IMR-90 (cell line): ENCODE measurements at regions not wholly inside any gene's neighbourhood (a gene's known extent, or its start where the extent isn't known, plus 50 kb on each side); places are given as distances from the start of the nearest gene placed in this dataset.

Experiments
- ATAC-seq: fragments of 200-7000 bp; cut with Tn5 transposase; 2 replicates; pipeline ENCODE4 v1.9.1; 2020; ENCODE audit warnings: low read depth, mild to moderate bottlenecking, moderate library complexity
- BruUV-seq: library from RNA; stranded (reverse); fragments of 400-500 nt; replicated peaks from 2 replicates; lab custom pipeline; 2021; lab: Mats Ljungman, UMichigan
- CTCF ChIA-PET: fragments of 300-600 bp; formaldehyde crosslinking; extraction: SDS; loops from one replicate; lab custom pipeline; 2021; ENCODE audit warnings: antibody characterized with exemption; lab: Yijun Ruan, JAX
- POLR2A ChIA-PET: fragments of 300-600 bp; sonication (Branson Sonifier 250); formaldehyde crosslinking; loops from one replicate; lab custom pipeline; 2022; ENCODE audit warnings: antibody characterized with exemption; ENCODE audit not compliant: unreplicated experiment; lab: Charles Lee
- DNase-seq: peaks from one replicate; pipeline ENCODE4 v3.0.0; 2013
- H2AFZ ChIP-seq: replicated peaks from 2 replicates; pipeline ENCODE3; 2013; ENCODE audit warnings: low read length, mild to moderate bottlenecking; ENCODE audit not compliant: poor library complexity
- H2AK5ac ChIP-seq: 2 replicates; pipeline ENCODE4 v1.6.1; 2013; ENCODE audit warnings: low read depth, low read length, inconsistent platforms
- H2AK9ac ChIP-seq: replicated peaks from 2 replicates; pipeline ENCODE3; 2013; ENCODE audit warnings: mild to moderate bottlenecking, low read depth, low read length, moderate library complexity; ENCODE audit not compliant: poor library complexity
- H2BK120ac ChIP-seq: 2 replicates; pipeline ENCODE4 v1.6.1; 2013; ENCODE audit warnings: low read depth, low read length, inconsistent platforms
- H2BK15ac ChIP-seq: 3 replicates; pipeline ENCODE4 v1.6.1; 2013; ENCODE audit warnings: low read depth, low read length, inconsistent platforms
- H2BK20ac ChIP-seq: 2 replicates; pipeline ENCODE4 v1.6.1; 2013; ENCODE audit warnings: low read depth, mild to moderate bottlenecking, inconsistent platforms, low read length, moderate library complexity
- H2BK5ac ChIP-seq: 2 replicates; pipeline ENCODE4 v1.6.1; 2013; ENCODE audit warnings: mild to moderate bottlenecking, low read depth, low read length, inconsistent platforms; ENCODE audit not compliant: poor library complexity, severe bottlenecking
- H3K14ac ChIP-seq: replicated peaks from 2 replicates; pipeline ENCODE4 v1.6.1; 2013; ENCODE audit warnings: low read depth, low read length, inconsistent platforms
- H3K18ac ChIP-seq: 2 replicates; pipeline ENCODE4 v1.6.1; 2013; ENCODE audit warnings: low read depth, low read length, control low read depth
- H3K23ac ChIP-seq: 2 replicates; pipeline ENCODE4 v1.6.1; 2013; ENCODE audit warnings: low read depth, low read length, inconsistent platforms
- H3K27ac ChIP-seq: 2 replicates; pipeline ENCODE4 v1.5.1; 2013; ENCODE audit warnings: mild to moderate bottlenecking, control low read depth, low read length; ENCODE audit not compliant: insufficient read depth
- H3K27me3 ChIP-seq: 2 replicates; pipeline ENCODE4 v1.6.1; 2013; ENCODE audit warnings: low read length; ENCODE audit not compliant: control insufficient read depth, insufficient read depth
- H3K36me3 ChIP-seq: 2 replicates; pipeline ENCODE4 v1.6.1; 2013; ENCODE audit warnings: low read length, mixed read lengths; ENCODE audit not compliant: control insufficient read depth, insufficient read depth
- H3K4ac ChIP-seq: 2 replicates; pipeline ENCODE4 v1.6.1; 2013; ENCODE audit warnings: low read depth, low read length, inconsistent platforms
- H3K4me1 ChIP-seq: 2 replicates; pipeline ENCODE4 v1.6.1; 2013; ENCODE audit warnings: low read length, mixed read lengths; ENCODE audit not compliant: control insufficient read depth, insufficient read depth
- H3K4me2 ChIP-seq: 2 replicates; pipeline ENCODE4 v1.6.1; 2013; ENCODE audit warnings: low read depth, mild to moderate bottlenecking, control low read depth, low read length, moderate library complexity
- H3K4me3 ChIP-seq: 2 replicates; pipeline ENCODE4 v1.5.1; 2013; ENCODE audit warnings: low read depth, mild to moderate bottlenecking, control low read depth, low read length, moderate library complexity; ENCODE audit not compliant: insufficient read depth
- H3K56ac ChIP-seq: 2 replicates; pipeline ENCODE4 v1.6.1; 2013; ENCODE audit warnings: low read length, inconsistent platforms; ENCODE audit not compliant: insufficient read depth; ENCODE audit errors: extremely low read depth
- H3K79me1 ChIP-seq, 2 experiments: 2 replicates each; pipeline ENCODE4 v1.6.1; 2013; ENCODE audit warnings: low read length in 2 of 2, inconsistent platforms in 1 of 2, low read depth in 1 of 2
- H3K9ac ChIP-seq: 2 replicates; pipeline ENCODE4 v1.6.1; 2013; ENCODE audit warnings: low read depth, low read length, control low read depth
- H3K9me1 ChIP-seq: 2 replicates; pipeline ENCODE4 v1.6.1; 2013; ENCODE audit warnings: low read length, inconsistent platforms; ENCODE audit not compliant: insufficient read depth
- H3K9me3 ChIP-seq: 2 replicates; pipeline ENCODE4 v1.6.1; 2013; ENCODE audit warnings: low read length; ENCODE audit not compliant: control insufficient read depth, insufficient read depth
- H4K20me1 ChIP-seq: 2 replicates; pipeline ENCODE4 v1.6.1; 2013; ENCODE audit warnings: low read length, inconsistent platforms; ENCODE audit not compliant: insufficient read depth
- H4K5ac ChIP-seq: 2 replicates; pipeline ENCODE4 v1.6.1; 2013; ENCODE audit warnings: mild to moderate bottlenecking, low read depth, low read length, control low read depth
- H4K8ac ChIP-seq, 2 experiments: 2 replicates each; pipeline ENCODE4 v1.6.1; 2013; ENCODE audit warnings: low read depth in 2 of 2, low read length in 2 of 2, control low read depth in 1 of 2, inconsistent platforms in 1 of 2
- H4K91ac ChIP-seq: 2 replicates; pipeline ENCODE4 v1.6.1; 2013; ENCODE audit warnings: low read depth, low read length, inconsistent platforms; ENCODE audit not compliant: insufficient read depth
- CEBPB ChIP-seq: IDR thresholded peaks from 2 replicates; pipeline ENCODE4 v1.6.1; 2012; ENCODE audit warnings: low read depth, low read length, improper control_type of control experiment
- FOS ChIP-seq: fragments of 150-350 bp; IDR thresholded peaks from 2 replicates; pipeline ENCODE4 v1.6.1; 2016; ENCODE audit warnings: low read depth, low read length
- MAFK ChIP-seq: IDR thresholded peaks from 2 replicates; pipeline ENCODE4 v1.6.1; 2012; ENCODE audit warnings: low read depth, low read length, improper control_type of control experiment
- RCOR1 ChIP-seq: IDR thresholded peaks from 2 replicates; pipeline ENCODE4 v1.6.1; 2012; ENCODE audit warnings: mild to moderate bottlenecking, low read length, improper control_type of control experiment; ENCODE audit not compliant: insufficient replicate concordance
- SMC3 ChIP-seq: fragments of 150-350 bp; IDR thresholded peaks from 2 replicates; pipeline ENCODE4 v1.6.1; 2016; ENCODE audit warnings: low read depth, mild to moderate bottlenecking, antibody characterized with exemption, low read length, moderate library complexity
- WGBS, 2 experiments: methylation state at CpG; one replicate each; pipeline versions ENCODE4 v1.1.5 to v1.1.7; 2013; ENCODE audit warnings: missing lambda C conversion rate in 2 of 2; ENCODE audit not compliant: insufficient read length in 1 of 2; ENCODE audit errors: extremely low coverage in 2 of 2; 5-methylcytosine and 5-hydroxymethylcytosine counted together
- dilution Hi-C: fragments of 300-500 bp; cut with HindIII; formaldehyde crosslinking; loops from one replicate; pipeline ENCODE4 v1.14.3; 2018; ENCODE audit warnings: low sequenced_read_pairs; ENCODE audit not compliant: unreplicated experiment
- in situ Hi-C: fragments of 300-500 bp; cut with MboI; formaldehyde crosslinking; loops from 3 replicates; pipeline ENCODE4 v1.14.3; 2019; ENCODE audit warnings: low sequenced_read_pairs, inconsistent platforms, mixed read lengths
- intact Hi-C: fragments of 100-400 bp; cut with micrococcal nuclease; formaldehyde crosslinking; loops from 2 replicates; pipeline ENCODE4 v1.10.0; 2022

GRCh38 chr6:48866682-48867081 lies 596.4 kb downstream of the MMUT start:
- Histone ChIP-seq H2BK15ac (no peak overlapping the region), H3K9me3 (peaks cover 2% of the 10 kb centered on the region), H2BK120ac (no peak overlapping the region), H4K5ac (no peak overlapping the region), H3K14ac (no peak overlapping the region), H3K18ac (no peak overlapping the region), H3K9me1 (no peaks in the 10 kb centered on the region), H2AFZ (no peak overlapping the region), H2AK9ac (no peak overlapping the region), H3K4me2 (no peak overlapping the region), H3K9ac (no peak overlapping the region), H3K4me1 (no peaks in the 10 kb centered on the region), H3K4me3 (no peak overlapping the region), H3K23ac (no peak overlapping the region), H3K79me1 (no peaks in the 10 kb centered on the region), H3K56ac (no peak overlapping the region), H3K4ac (no peak overlapping the region), H2BK20ac (no peak overlapping the region), H4K20me1 (no peaks in the 10 kb centered on the region), H3K27me3 (no peaks in the 10 kb centered on the region), H2BK5ac (no peak overlapping the region), H4K8ac (no peak overlapping the region), H3K27ac (no peak overlapping the region), H3K36me3 (no peaks in the 10 kb centered on the region), H2AK5ac (no peak overlapping the region), H4K91ac (no peak overlapping the region)
- POLR2A ChIA-PET = no interaction called here
- no peak for DNase-seq
- ATAC-seq = no peak
- CTCF ChIA-PET = no interaction called here
- intact Hi-C loops = no loop called here
- in situ Hi-C loops = no loop called here
- no CpG with 5 or more reads among the region's 3 CpGs for WGBS, 2 experiments
- dilution Hi-C loops = no loop called here
- TF ChIP-seq MAFK = peak; percentile 73
- TF ChIP-seq CEBPB = no peak
- no peak for TF ChIP-seq SMC3
- TF ChIP-seq FOS = no peak
- no peak for TF ChIP-seq RCOR1
- no TSS peak for BruUV-seq
